Activated CD4-positive, alpha-beta T cell treated with anti-CD3 and anti-CD28 coated beads, Interleukin-2, Interleukin-6, amounts not matched to agents 100 ng/mL and 50 ng/mL, durations not matched to agents 16 hours and 8 hours (primary cell): ENCODE measurements at regions not wholly inside any gene's neighbourhood (a gene's known extent, or its start where the extent isn't known, plus 50 kb on each side); places are given as distances from the start of the nearest gene placed in this dataset.

Experiments
- DNase-seq: peaks from one replicate; pipeline ENCODE4 v3.0.0-alpha.2; 2020

GRCh38 chr11:116503216-116504160, 269.3 kb downstream of the BUD13 start:
- no peak for DNase-seq

GRCh38 chr11:116502641-116503061, 270.1 kb downstream of the BUD13 start:
- DNase-seq: no peak

- DNase-seq: no peak
Measured at GRCh38 chr11:116501728-116502127, 271.1 kb downstream of the BUD13 start.

- no peak for DNase-seq
Measured at GRCh38 chr11:116500947-116501602, 271.7 kb downstream of the BUD13 start.

- no peak for DNase-seq
Measured at GRCh38 chr11:116500026-116500946, 272.5 kb downstream of the BUD13 start.

GRCh38 chr11:116499396-116500003, 273.3 kb downstream of the BUD13 start:
- DNase-seq: peak; percentile 84

- no peak for DNase-seq
Measured at GRCh38 chr11:116498161-116498560, 274.6 kb downstream of the BUD13 start.

GRCh38 chr11:116492600-116492999, 280.2 kb downstream of the BUD13 start:
- DNase-seq: no peak

- DNase-seq: no peak
Measured at GRCh38 chr11:116488836-116489389, 283.9 kb downstream of the BUD13 start.

- DNase-seq: no peak
Measured at GRCh38 chr11:116485425-116485824, 287.4 kb downstream of the BUD13 start.

- DNase-seq: no peak
Measured at GRCh38 chr11:116482716-116483115, 290.1 kb downstream of the BUD13 start.

- no peak for DNase-seq
Measured at GRCh38 chr11:116481126-116481675, 291.6 kb downstream of the BUD13 start.

- no peak for DNase-seq
Measured at GRCh38 chr11:116478669-116479668, 293.8 kb downstream of the BUD13 start.

- no peak for DNase-seq
Measured at GRCh38 chr11:116478205-116478604, 294.6 kb downstream of the BUD13 start.

GRCh38 chr11:116473790-116474346, 298.9 kb downstream of the BUD13 start:
- DNase-seq: no peak

- no peak for DNase-seq
Measured at GRCh38 chr11:116473206-116473769, 299.5 kb downstream of the BUD13 start.

GRCh38 chr11:116472651-116473050, 300.1 kb downstream of the BUD13 start:
- DNase-seq: no peak

- no peak for DNase-seq
Measured at GRCh38 chr11:116471608-116472256, 301.1 kb downstream of the BUD13 start.

GRCh38 chr11:116468699-116469098, 304.1 kb downstream of the BUD13 start:
- DNase-seq: no peak
